SU-DHL-6 (cell line): ENCODE measurements at regions not wholly inside any gene's neighbourhood (a gene's known extent, or its start where the extent isn't known, plus 50 kb on each side); places are given as distances from the start of the nearest gene placed in this dataset.

Experiments
- H2AFZ ChIP-seq: fragments of 200-600 bp; sonication (generic); 2 replicates; pipeline ENCODE4 v1.6.1; 2014; ENCODE audit warnings: low read depth, mild to moderate bottlenecking, moderate library complexity, mixed read lengths, antibody characterized with exemption, low read length; ENCODE audit not compliant: severe bottlenecking
- H3F3A ChIP-seq: fragments of 200-600 bp; shearing (Covaris generic); 2 replicates; pipeline ENCODE4 v1.6.0; 2016; ENCODE audit warnings: antibody characterized with exemption, mild to moderate bottlenecking; ENCODE audit not compliant: insufficient read depth
- H3K27ac ChIP-seq: fragments of 200-600 bp; sonication (generic); 2 replicates; pipeline ENCODE4 v1.5.1; 2016; ENCODE audit warnings: low read depth, mild to moderate bottlenecking, low read length, moderate library complexity, mixed read lengths
- H3K27me3 ChIP-seq: fragments of 200-600 bp; sonication (generic), shearing (Covaris generic); 2 replicates; pipeline ENCODE4 v1.6.0; 2014; ENCODE audit warnings: mild to moderate bottlenecking, low read length
- H3K36me3 ChIP-seq: fragments of 200-600 bp; sonication (generic); 2 replicates; pipeline ENCODE4 v1.6.1; 2014; ENCODE audit warnings: mild to moderate bottlenecking, low read length, mixed read lengths
- H3K4me2 ChIP-seq: fragments of 300-600, 200-600 bp; shearing (Covaris generic), sonication (generic); 2 replicates; pipeline ENCODE4 v1.6.0; 2014; ENCODE audit warnings: low read length, low read depth, mild to moderate bottlenecking; ENCODE audit not compliant: poor library complexity, severe bottlenecking
- H3K4me3 ChIP-seq: fragments of 200-600 bp; sonication (generic); 2 replicates; pipeline ENCODE4 v1.5.1; 2014; ENCODE audit warnings: antibody characterized with exemption, low read length, mild to moderate bottlenecking, mixed read lengths; ENCODE audit not compliant: insufficient read depth, poor library complexity, severe bottlenecking
- H3K79me2 ChIP-seq: fragments of 200-600 bp; sonication (generic); 2 replicates; pipeline ENCODE4 v1.6.1; 2014; ENCODE audit warnings: mild to moderate bottlenecking, low read length, moderate library complexity; ENCODE audit not compliant: insufficient read depth
- H3K9ac ChIP-seq: fragments of 200-600 bp; sonication (generic); 2 replicates; pipeline ENCODE4 v1.7.0; 2014; ENCODE audit warnings: mild to moderate bottlenecking, low read length
- H3K9me2 ChIP-seq: fragments of 200-600 bp; sonication (generic); replicated peaks from 2 replicates; pipeline ENCODE4 v1.6.1; 2014; ENCODE audit warnings: low read length; ENCODE audit not compliant: insufficient read depth
- H3K9me3 ChIP-seq: fragments of 200-600 bp; sonication (generic); 2 replicates; pipeline ENCODE4 v1.6.1; 2014; ENCODE audit warnings: low read length, mixed read lengths; ENCODE audit not compliant: insufficient read depth
- H4K20me1 ChIP-seq: fragments of 200-600 bp; sonication (generic); 2 replicates; pipeline ENCODE4 v1.6.1; 2014; ENCODE audit warnings: low read depth, mild to moderate bottlenecking, antibody characterized with exemption, low read length, moderate library complexity, mixed read lengths
- CTCF ChIP-seq: fragments of 200-600 bp; sonication (generic); IDR thresholded peaks from one replicate; pipeline ENCODE4 v1.5.1; 2017; ENCODE audit warnings: antibody characterized with exemption, mild to moderate bottlenecking, low read length, moderate library complexity; ENCODE audit not compliant: insufficient read depth, poor library complexity, severe bottlenecking
- EZH2phosphoT487 ChIP-seq: fragments of 200-600 bp; sonication (generic), shearing (Covaris generic); conservative IDR thresholded peaks from 2 replicates; pipeline ENCODE4 v1.6.1; 2018; ENCODE audit warnings: mild to moderate bottlenecking, antibody characterized with exemption, low read length, moderate library complexity, mixed read lengths

GRCh38 chr12:116672842-116673516, 64.9 kb downstream of the SPRING1 start:
- H2AFZ ChIP-seq: no peak overlapping the region
- no peaks in the 10 kb centered on the region for H3K36me3 ChIP-seq
- no peak overlapping the region for H3K4me3 ChIP-seq
- no peak for TF ChIP-seq EZH2phosphoT487
- no peak for TF ChIP-seq CTCF
- H4K20me1 ChIP-seq: no peaks in the 10 kb centered on the region
- peaks cover 14% of the 10 kb centered on the region; the same call in 1 of the 2 replicates for H3F3A ChIP-seq
- no peaks in the 10 kb centered on the region for H3K9me2 ChIP-seq
- H3K27ac ChIP-seq: peak overlapping the region; percentile 64
- peak overlapping the region; percentile 7; the same call in 1 of the 2 replicates for H3K9ac ChIP-seq
- H3K79me2 ChIP-seq: no peaks in the 10 kb centered on the region
- H3K4me2 ChIP-seq: peak overlapping the region; percentile 46
- no peaks in the 10 kb centered on the region for H3K9me3 ChIP-seq
- no peaks in the 10 kb centered on the region for H3K27me3 ChIP-seq

GRCh38 chr12:116672010-116672409, 65.9 kb downstream of the SPRING1 start:
- Histone ChIP-seq H3K4me3 (no peak overlapping the region), H3K79me2 (no peaks in the 10 kb centered on the region), H2AFZ (no peak overlapping the region), H3K9me3 (no peaks in the 10 kb centered on the region), H3K27ac (no peak overlapping the region), H4K20me1 (no peaks in the 10 kb centered on the region), H3K9ac (no peak overlapping the region), H3K9me2 (no peaks in the 10 kb centered on the region), H3F3A (peaks cover 7% of the 10 kb centered on the region; the same call in 1 of the 2 replicates), H3K36me3 (no peaks in the 10 kb centered on the region), H3K4me2 (no peak overlapping the region), H3K27me3 (no peaks in the 10 kb centered on the region)
- TF ChIP-seq CTCF (no peak), EZH2phosphoT487 (no peak)

- Histone ChIP-seq H3K9ac (no peak overlapping the region), H3K27me3 (no peaks in the 10 kb centered on the region), H3K4me2 (no peak overlapping the region), H3F3A (peaks cover 4% of the 10 kb centered on the region; the same call in 1 of the 2 replicates), H3K27ac (no peak overlapping the region), H3K79me2 (no peaks in the 10 kb centered on the region), H3K9me3 (no peaks in the 10 kb centered on the region), H3K36me3 (no peaks in the 10 kb centered on the region), H3K9me2 (no peaks in the 10 kb centered on the region), H4K20me1 (no peaks in the 10 kb centered on the region), H2AFZ (no peak overlapping the region), H3K4me3 (no peak overlapping the region)
- TF ChIP-seq EZH2phosphoT487 (no peak), CTCF (no peak)
Measured at GRCh38 chr12:116670859-116671258, 67.0 kb downstream of the SPRING1 start.
